Progenitor cell of endocrine pancreas (in vitro differentiated cells): ENCODE measurements at regions not wholly inside any gene's neighbourhood (a gene's known extent, or its start where the extent isn't known, plus 50 kb on each side); places are given as distances from the start of the nearest gene placed in this dataset.

ENCODE experiments used
- DNase-seq: peaks from one replicate; pipeline ENCODE4 v3.0.0; 2021; ENCODE audit warnings: low spot score; ENCODE audit not compliant: unreplicated experiment
- H3K27ac Mint-ChIP-seq: 2 replicates; pipeline ENCODE4 v1.8.0; 2021; ENCODE audit warnings: mild to moderate bottlenecking, moderate library complexity, mixed read lengths
- H3K27me3 Mint-ChIP-seq: 2 replicates; pipeline ENCODE4 v1.8.0; 2021; ENCODE audit warnings: mixed read lengths
- H3K36me3 Mint-ChIP-seq: 2 replicates; pipeline ENCODE4 v1.8.0; 2022; ENCODE audit warnings: mixed read lengths; ENCODE audit not compliant: insufficient read depth
- H3K4me1 Mint-ChIP-seq: 2 replicates; pipeline ENCODE4 v1.8.0; 2021; ENCODE audit warnings: low read depth, mixed read lengths
- H3K4me3 Mint-ChIP-seq: 2 replicates; pipeline ENCODE4 v1.8.0; 2021; ENCODE audit warnings: low read depth, mild to moderate bottlenecking, moderate library complexity, mixed read lengths
- H3K9me3 Mint-ChIP-seq: 2 replicates; pipeline ENCODE4 v1.8.0; 2021; ENCODE audit warnings: low read depth, mixed read lengths
- CTCF ChIP-seq: fragments of 200-600 bp; sonication (generic); IDR thresholded peaks from one replicate; pipeline ENCODE4 v1.5.0; 2021; ENCODE audit warnings: antibody characterized with exemption, mild to moderate bottlenecking; ENCODE audit not compliant: unreplicated experiment

DNA sequence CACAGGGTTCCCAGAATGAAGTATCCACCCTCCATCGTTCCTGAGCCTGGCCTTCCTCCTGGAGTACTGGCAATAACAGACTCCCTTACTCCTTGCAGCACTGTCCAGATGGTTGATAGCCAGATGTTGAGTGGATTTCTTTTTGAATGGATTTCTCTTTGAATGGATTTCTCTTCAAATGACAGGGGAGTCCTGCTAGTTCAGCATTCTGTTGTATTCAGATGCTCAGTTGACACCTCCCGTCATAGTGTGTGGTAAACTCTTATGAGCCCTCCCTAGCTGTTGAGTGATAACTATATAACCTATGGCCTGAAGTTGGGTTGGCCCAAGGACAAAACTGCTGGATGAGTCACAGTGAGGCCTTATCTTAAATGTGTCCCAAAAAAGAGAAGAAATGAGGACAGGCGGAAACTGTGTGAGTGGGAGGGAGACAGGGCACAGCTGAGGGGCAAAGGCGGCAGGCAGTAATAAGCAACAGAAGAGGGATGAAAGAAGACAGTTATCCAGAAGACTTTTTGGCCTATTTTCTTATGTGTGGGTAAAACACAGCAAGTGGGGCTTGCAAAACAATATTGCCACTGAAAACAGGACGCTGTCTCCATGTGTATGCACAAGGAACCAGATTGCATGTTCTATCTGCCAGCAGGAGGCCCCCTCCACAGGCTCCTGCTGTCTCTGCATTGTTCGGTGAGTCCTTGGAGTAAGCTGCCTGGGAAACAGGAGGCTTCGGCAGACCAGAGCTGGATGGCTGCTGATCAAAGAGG is 209.5 kb upstream of the S1PR3 start:
- H3K36me3 Mint-ChIP-seq, result no peaks in the 10 kb centered on the region
- no peak for DNase-seq
- H3K4me3 Mint-ChIP-seq, result no peak overlapping the region
- peaks cover 23% of the 10 kb centered on the region for H3K27me3 Mint-ChIP-seq
- TF ChIP-seq CTCF, result peak; percentile 41
- H3K27ac Mint-ChIP-seq, result no peak overlapping the region
- H3K9me3 Mint-ChIP-seq, result no peaks in the 10 kb centered on the region
- H3K4me1 Mint-ChIP-seq, result peaks cover 3% of the 10 kb centered on the region

- H3K4me3 Mint-ChIP-seq, result no peak overlapping the region
- DNase-seq, result no peak
- H3K27ac Mint-ChIP-seq, result no peak overlapping the region
- H3K36me3 Mint-ChIP-seq, result no peaks in the 10 kb centered on the region
- H3K4me1 Mint-ChIP-seq, result no peaks in the 10 kb centered on the region
- no peaks in the 10 kb centered on the region for H3K9me3 Mint-ChIP-seq
- TF ChIP-seq CTCF, result no peak
- H3K27me3 Mint-ChIP-seq, result peaks cover 26% of the 10 kb centered on the region
These were observed 208.1 kb upstream of the S1PR3 start for GRCh38 chr9:88782931-88783710.

- H3K36me3 Mint-ChIP-seq, result no peaks in the 10 kb centered on the region
- H3K9me3 Mint-ChIP-seq, result no peaks in the 10 kb centered on the region
- DNase-seq, result no peak
- H3K4me1 Mint-ChIP-seq, result no peaks in the 10 kb centered on the region
- no peak overlapping the region for H3K27ac Mint-ChIP-seq
- peaks cover 30% of the 10 kb centered on the region for H3K27me3 Mint-ChIP-seq
- no peak overlapping the region for H3K4me3 Mint-ChIP-seq
- TF ChIP-seq CTCF, result no peak
These were observed 207.6 kb upstream of the S1PR3 start for GRCh38 chr9:88783711-88784083.

DNA sequence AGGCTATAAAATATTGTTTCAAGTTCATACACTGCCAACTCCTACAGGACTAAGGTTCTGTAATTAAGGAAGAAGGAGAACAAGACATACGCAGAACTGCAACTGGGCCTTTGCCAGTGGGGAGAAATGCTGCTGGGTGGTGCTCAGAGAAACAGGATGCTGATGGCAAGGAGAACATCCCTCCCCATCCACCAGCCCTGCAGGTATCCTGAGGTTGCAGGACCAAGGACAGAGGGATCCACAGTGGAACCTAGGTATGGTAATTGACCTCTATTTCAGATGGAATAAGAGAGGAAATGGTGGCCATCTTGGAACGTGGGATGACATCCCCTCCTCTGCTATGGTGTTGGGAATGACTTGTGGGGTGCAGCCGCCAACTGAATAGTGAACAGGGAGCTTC is 206.3 kb upstream of the S1PR3 start:
- no peak for TF ChIP-seq CTCF
- H3K36me3 Mint-ChIP-seq, result no peaks in the 10 kb centered on the region
- no peak for DNase-seq
- H3K9me3 Mint-ChIP-seq, result no peaks in the 10 kb centered on the region
- H3K4me1 Mint-ChIP-seq, result no peaks in the 10 kb centered on the region
- H3K27me3 Mint-ChIP-seq, result peaks cover 30% of the 10 kb centered on the region
- no peak overlapping the region for H3K27ac Mint-ChIP-seq
- H3K4me3 Mint-ChIP-seq, result no peak overlapping the region

- Mint-ChIP-seq H3K4me3 (no peak overlapping the region), H3K36me3 (no peaks in the 10 kb centered on the region), H3K27me3 (peaks cover 34% of the 10 kb centered on the region), H3K27ac (no peak overlapping the region), H3K9me3 (no peaks in the 10 kb centered on the region), H3K4me1 (no peaks in the 10 kb centered on the region)
- no peak for DNase-seq
- TF ChIP-seq CTCF, result no peak
These were observed 204.8 kb upstream of the S1PR3 start for GRCh38 chr9:88786291-88787079.
